Activated T-cell treated with anti-CD3 and anti-CD28 coated beads, Interleukin-2, amount 50 U/mL, for 72 hours (primary cell): ENCODE measurements at regions not wholly inside any gene's neighbourhood (a gene's known extent, or its start where the extent isn't known, plus 50 kb on each side); places are given as distances from the start of the nearest gene placed in this dataset.
"Not testable (repeated sequence)": the region's sequence is repeated elsewhere in the genome, so short reads cannot be mapped to it uniquely, and the experiment has no call there.

ENCODE experiments used
- ATAC-seq, 2 donors: fragments of 150-1000 bp; cut with Tn5 transposase; replicated peaks in 1 of 2; 2 replicates each; pipeline ENCODE4 v1.10.0; 2021; ENCODE audit warnings: moderate library complexity in 2 of 2, mild to moderate bottlenecking in 1 of 2
- DNase-seq, 2 donors: peaks; one replicate each; pipeline ENCODE4 v3.0.0; 2021 to 2022; ENCODE audit warnings: mixed read lengths in 1 of 2
- H3K27ac Mint-ChIP-seq: one replicate; pipeline ENCODE4 v1.8.0; 2022; ENCODE audit warnings: mild to moderate bottlenecking, moderate library complexity, mixed read lengths
- H3K27me3 Mint-ChIP-seq: one replicate; pipeline ENCODE4 v1.8.0; 2022; ENCODE audit warnings: low read depth, mixed read lengths
- H3K36me3 Mint-ChIP-seq, 2 donors: one replicate each; pipeline ENCODE4 v1.8.0; 2022; ENCODE audit warnings: mixed read lengths in 2 of 2, mild to moderate bottlenecking in 1 of 2; ENCODE audit not compliant: insufficient read depth in 2 of 2
- H3K4me1 Mint-ChIP-seq: one replicate; pipeline ENCODE4 v1.8.0; 2022; ENCODE audit warnings: low read depth, mixed read lengths
- H3K4me3 Mint-ChIP-seq, 2 donors: one replicate each; pipeline ENCODE4 v1.8.0; 2022; ENCODE audit warnings: mild to moderate bottlenecking in 2 of 2, mixed read lengths in 2 of 2, moderate library complexity in 2 of 2
- H3K9me3 Mint-ChIP-seq, 2 donors: one replicate each; pipeline ENCODE4 v1.8.0; 2022; ENCODE audit warnings: mixed read lengths in 2 of 2

DNA sequence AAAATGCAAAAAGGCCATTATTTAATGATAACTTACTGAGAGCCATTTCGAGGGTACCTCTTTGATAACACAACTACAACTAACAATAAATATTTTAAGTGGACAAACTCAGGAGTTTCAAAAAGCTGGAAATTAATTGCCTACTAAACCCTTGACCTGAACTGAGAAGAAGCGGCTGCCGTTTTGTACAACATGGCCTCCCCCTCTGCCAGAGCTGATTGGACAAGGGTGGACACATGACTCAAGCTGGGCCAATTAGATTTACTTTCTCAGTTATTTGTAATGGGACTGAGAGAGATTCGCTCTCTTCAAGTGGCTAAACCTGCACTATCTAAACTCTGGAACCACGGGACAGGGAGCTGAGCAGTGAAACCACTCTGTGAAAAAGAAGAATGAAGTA, 135.9 kb upstream of the SERPINE2 start:
- no peak for ATAC-seq
- no peaks in the 10 kb centered on the region for H3K36me3 Mint-ChIP-seq
- no peak overlapping the region for H3K27ac Mint-ChIP-seq
- no peak for DNase-seq
- peaks cover 7% of the 10 kb centered on the region for H3K27me3 Mint-ChIP-seq
- H3K9me3 Mint-ChIP-seq: no peaks in the 10 kb centered on the region
- H3K4me1 Mint-ChIP-seq: no peaks in the 10 kb centered on the region
- H3K4me3 Mint-ChIP-seq: no peak overlapping the region

DNA sequence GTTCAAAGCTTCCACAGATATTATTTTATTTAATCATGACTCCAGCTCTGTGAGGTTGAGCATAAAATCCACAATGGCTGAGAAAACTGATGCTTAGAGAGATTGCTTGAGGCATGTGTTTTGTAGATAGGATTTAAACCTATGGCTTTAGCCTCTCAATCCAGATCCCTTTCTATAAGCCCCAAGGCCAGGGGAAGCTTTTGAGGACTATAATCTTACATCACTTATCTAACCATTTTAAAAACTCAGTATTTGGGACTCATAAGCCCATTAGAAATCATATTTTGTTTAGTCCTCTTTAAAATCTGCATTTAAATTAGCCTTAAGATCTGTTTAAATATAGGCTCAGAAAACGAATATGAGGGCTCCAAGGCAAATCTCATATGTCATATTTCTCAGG, 135.4 kb upstream of the SERPINE2 start:
- Mint-ChIP-seq H3K4me3 (no peak overlapping the region), H3K27ac (no peak overlapping the region), H3K27me3 (peaks cover 2% of the 10 kb centered on the region), H3K4me1 (no peaks in the 10 kb centered on the region), H3K36me3 (no peaks in the 10 kb centered on the region), H3K9me3 (no peaks in the 10 kb centered on the region)
- DNase-seq: no peak
- no peak for ATAC-seq

DNA sequence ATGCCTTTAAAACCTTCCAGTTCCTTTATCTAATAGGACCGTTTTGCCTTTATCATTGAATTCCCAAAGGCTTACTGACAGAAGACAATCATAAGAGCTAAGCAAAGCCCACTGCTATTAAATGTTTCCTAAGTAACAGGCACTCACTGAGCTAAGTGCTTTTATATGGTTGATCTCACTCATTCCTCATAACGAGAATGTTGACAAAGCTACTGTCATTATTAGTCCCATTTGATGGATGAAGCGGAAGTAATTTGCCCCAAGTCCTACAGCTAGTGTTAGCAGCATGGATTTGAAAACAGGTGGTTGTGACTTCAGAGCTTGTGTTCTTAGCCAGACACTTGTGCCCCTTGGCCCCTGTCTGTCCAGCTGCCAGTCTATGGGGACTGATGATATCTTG, 134.8 kb upstream of the SERPINE2 start:
- DNase-seq (no peak), ATAC-seq (no peak)
- Mint-ChIP-seq H3K36me3 (no peaks in the 10 kb centered on the region), H3K4me1 (no peaks in the 10 kb centered on the region), H3K9me3 (no peaks in the 10 kb centered on the region), H3K27ac (no peak overlapping the region), H3K27me3 (no peaks in the 10 kb centered on the region), H3K4me3 (no peak overlapping the region)

DNA sequence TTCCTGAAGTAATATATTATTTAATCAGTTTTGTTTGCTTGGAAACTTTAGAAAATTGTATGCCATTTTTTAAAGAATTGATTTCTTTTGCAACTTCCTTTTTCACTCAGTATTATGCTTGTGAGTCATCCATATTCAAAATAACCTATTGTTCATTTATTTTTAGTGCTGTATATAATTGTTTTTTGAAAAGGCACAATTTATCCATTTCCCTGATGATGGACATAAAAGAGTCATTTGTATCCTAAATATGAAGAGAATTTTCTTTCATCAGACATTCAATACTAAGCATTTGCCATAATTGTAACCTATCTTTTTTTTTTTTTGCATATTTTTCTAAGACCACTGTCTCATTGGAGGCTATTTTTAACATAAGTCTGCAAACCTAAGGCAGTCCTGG, 134.1 kb upstream of the SERPINE2 start:
- DNase-seq (no peak), ATAC-seq (no peak)
- H3K27ac Mint-ChIP-seq: no peak overlapping the region
- H3K36me3 Mint-ChIP-seq: no peaks in the 10 kb centered on the region
- H3K9me3 Mint-ChIP-seq: no peaks in the 10 kb centered on the region
- no peaks in the 10 kb centered on the region for H3K4me1 Mint-ChIP-seq
- H3K27me3 Mint-ChIP-seq: peaks cover under 1% of the 10 kb centered on the region
- H3K4me3 Mint-ChIP-seq: no peak overlapping the region

DNA sequence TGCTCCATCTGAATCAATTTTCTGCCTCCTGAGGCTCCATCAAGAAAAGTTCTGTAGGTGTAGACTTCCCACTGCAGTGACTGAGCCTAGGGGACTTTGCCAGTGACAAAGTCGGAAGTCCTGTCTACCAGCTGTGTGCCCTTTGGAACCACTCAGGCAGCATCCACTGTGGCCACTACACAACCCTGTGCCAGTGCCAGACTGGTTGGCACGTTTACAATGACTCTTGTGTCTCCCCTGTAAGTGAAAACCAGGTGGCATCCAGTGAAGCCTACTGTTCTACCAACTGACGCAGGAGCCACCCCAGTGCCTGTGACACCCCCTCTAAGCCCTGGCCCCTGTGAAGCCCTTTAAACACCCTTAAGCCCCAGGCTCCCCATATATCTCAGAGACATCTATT, 132.1 kb upstream of the SERPINE2 start:
- DNase-seq (no peak), ATAC-seq (no peak)
- Mint-ChIP-seq H3K9me3 (peaks cover 0 to 1% of the 10 kb centered on the region in 2 donors), H3K27me3 (peaks cover 6% of the 10 kb centered on the region), H3K4me3 (no peak overlapping the region), H3K36me3 (no peaks in the 10 kb centered on the region), H3K4me1 (no peaks in the 10 kb centered on the region), H3K27ac (no peak overlapping the region)

DNA sequence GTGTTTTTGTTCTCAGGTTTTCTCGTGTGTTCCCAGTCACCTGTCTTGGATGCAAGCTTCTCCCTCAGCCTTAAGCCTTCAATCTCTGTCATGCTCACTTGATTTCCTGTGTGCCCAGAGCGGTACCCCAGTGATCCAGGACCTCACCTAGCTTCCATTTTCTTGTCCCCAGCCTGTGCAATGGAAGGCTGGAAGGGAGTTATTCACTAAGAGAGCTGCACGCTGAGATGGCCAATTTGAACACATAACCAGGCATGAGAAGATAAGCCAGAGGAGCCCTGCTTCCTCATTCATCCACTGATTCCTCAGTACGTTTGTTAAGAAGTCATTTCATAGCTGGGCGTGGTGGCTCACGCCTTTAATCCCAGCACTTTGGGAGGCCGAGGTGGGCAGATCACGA, 130.8 kb upstream of the SERPINE2 start:
- H3K4me1 Mint-ChIP-seq: no peaks in the 10 kb centered on the region
- H3K9me3 Mint-ChIP-seq: peaks cover 0 to 1% of the 10 kb centered on the region in 2 donors
- no peaks in the 10 kb centered on the region for H3K36me3 Mint-ChIP-seq
- H3K27ac Mint-ChIP-seq: no peak overlapping the region
- no peak for ATAC-seq
- DNase-seq: no peak
- H3K27me3 Mint-ChIP-seq: peaks cover 10% of the 10 kb centered on the region
- H3K4me3 Mint-ChIP-seq: no peak overlapping the region

DNA sequence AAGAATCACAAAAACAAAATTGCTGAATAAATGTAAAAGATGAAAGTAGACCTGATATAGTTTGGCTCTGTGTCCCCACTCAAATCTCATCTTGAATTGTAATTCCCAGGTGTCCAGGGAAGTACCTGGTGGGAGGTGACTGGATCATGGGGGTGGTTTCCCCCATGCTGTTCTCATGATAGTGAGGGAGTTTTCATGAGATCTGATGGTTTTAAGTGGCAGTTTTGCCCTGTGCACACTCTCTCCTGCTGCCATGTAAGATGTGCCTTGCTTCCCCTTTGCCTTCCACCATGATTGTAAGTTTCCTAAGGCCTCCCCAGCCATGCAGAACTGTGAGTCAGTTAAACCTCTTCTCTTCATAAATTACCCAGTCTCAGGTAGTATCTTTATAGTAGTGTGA, 128.7 kb upstream of the SERPINE2 start:
- not testable (repeated sequence) for H3K4me1 Mint-ChIP-seq, H3K36me3 Mint-ChIP-seq, H3K9me3 Mint-ChIP-seq, ATAC-seq, DNase-seq, H3K4me3 Mint-ChIP-seq
- Mint-ChIP-seq H3K27ac (peak overlapping the region; percentile 29), H3K27me3 (peaks cover 20% of the 10 kb centered on the region)

DNA sequence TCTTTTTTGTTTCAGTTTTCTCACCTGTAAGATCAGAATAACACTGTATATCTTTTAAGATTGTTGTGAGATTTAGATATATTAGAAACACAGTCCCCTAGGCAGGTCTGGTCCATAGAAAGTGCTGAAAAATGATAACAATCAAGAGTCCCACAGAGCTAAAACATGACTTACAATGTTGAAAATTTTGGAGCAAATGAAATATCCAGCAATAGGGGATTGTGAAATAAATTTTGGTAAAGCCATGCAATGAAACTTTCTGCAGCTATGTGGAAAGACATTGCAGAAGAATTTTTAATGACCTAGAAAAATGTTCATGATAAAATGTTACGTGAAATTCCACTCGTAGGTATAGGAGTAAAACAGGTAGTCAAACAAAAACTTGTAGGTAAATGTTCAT, 127.6 kb upstream of the SERPINE2 start:
- Mint-ChIP-seq H3K4me1 (no peaks in the 10 kb centered on the region), H3K9me3 (peaks cover 1% of the 10 kb centered on the region in 2 donors), H3K27ac (no peak overlapping the region), H3K36me3 (no peaks in the 10 kb centered on the region), H3K4me3 (no peak overlapping the region), H3K27me3 (peaks cover 20% of the 10 kb centered on the region)
- no peak for ATAC-seq
- DNase-seq: no peak

DNA sequence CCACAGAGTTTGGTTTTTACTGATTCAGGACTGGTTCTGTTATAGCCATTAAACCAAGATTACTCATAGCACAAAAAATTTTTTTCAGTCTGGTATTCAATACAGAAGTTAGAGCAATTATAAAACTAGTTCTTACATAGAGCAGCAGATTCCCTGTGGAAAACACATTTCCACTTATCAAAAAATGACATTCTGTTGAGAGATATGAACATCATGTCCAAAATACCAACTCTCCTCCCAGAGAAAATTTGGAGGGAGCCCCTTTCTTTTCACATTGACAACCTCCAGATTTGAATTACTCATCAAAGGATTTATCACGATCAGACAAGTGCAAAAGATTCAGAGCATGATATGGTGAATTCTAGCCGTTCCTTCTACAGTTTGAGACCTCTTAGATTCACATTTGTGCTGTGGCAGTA, 126.8 kb upstream of the SERPINE2 start:
- H3K4me1 Mint-ChIP-seq: no peaks in the 10 kb centered on the region
- H3K27me3 Mint-ChIP-seq: peaks cover 20% of the 10 kb centered on the region
- no peak overlapping the region for H3K4me3 Mint-ChIP-seq
- peaks cover 1% of the 10 kb centered on the region in 2 donors for H3K9me3 Mint-ChIP-seq
- H3K36me3 Mint-ChIP-seq: no peaks in the 10 kb centered on the region
- no peak overlapping the region for H3K27ac Mint-ChIP-seq
- ATAC-seq (no peak), DNase-seq (no peak)

DNA sequence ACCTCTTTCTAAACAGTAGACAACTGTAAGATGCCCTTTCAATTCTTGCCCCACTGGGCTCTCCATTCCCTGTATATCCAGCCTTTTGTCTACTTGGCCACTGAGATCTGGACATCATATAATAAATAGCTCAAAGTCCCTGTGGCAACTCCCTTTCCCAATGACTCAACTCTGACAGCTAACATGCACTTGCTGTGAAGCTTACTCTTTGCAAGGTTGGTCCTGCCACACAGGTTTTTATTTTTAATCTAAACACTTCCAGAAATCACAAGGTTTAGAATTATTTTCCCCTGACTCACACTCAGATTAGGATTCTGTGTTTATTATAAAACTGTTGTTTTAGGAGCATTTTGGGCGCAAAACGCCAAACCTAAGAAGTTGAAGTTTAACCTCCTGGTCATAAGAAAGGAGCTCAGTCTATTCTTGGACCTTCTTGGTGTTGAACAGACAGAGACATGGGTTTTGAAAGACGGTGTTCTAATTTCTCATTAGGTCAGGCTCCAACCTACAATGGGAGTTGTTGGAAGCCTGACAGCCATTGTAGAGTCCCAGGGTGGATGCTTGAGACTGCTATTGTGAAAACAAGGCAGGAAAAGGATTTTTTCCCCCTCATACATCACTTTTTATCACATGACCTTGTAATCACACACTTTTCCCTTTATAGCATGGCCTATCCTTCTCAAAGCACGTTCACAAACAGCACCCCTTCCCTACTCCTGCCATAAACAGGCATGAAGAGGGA, 124.7 kb upstream of the SERPINE2 start:
- no peak for DNase-seq
- Mint-ChIP-seq H3K9me3 (peaks cover 1% of the 10 kb centered on the region in 2 donors), H3K4me1 (no peaks in the 10 kb centered on the region), H3K27ac (no peak overlapping the region), H3K36me3 (no peaks in the 10 kb centered on the region), H3K4me3 (no peak overlapping the region), H3K27me3 (peaks cover 30% of the 10 kb centered on the region)
- ATAC-seq: no peak

DNA sequence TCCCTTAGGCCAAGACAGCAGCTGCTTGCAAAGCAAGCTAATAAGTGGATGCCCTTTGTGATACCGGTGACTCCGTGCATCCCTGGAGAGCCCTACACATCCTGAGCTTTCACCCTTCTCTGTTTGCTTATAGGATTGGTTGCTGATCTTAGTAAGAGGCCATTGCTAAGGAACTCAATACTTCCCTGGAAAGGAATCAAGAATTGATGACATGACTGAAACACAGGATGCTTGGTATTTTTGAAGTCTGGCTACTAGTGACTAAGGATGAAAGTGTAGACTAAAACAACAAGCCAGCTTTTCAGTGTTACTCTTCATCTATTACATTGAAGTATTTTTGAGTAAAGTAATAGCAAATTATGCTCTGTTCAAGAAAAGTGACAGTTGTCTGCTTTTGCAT, 123.0 kb upstream of the SERPINE2 start:
- no peaks in the 10 kb centered on the region for H3K4me1 Mint-ChIP-seq
- H3K4me3 Mint-ChIP-seq: no peak overlapping the region
- peaks cover 25% of the 10 kb centered on the region for H3K27me3 Mint-ChIP-seq
- no peak overlapping the region for H3K27ac Mint-ChIP-seq
- no peak for ATAC-seq
- DNase-seq: no peak
- H3K36me3 Mint-ChIP-seq: no peaks in the 10 kb centered on the region
- peaks cover 0 to 1% of the 10 kb centered on the region in 2 donors for H3K9me3 Mint-ChIP-seq

DNA sequence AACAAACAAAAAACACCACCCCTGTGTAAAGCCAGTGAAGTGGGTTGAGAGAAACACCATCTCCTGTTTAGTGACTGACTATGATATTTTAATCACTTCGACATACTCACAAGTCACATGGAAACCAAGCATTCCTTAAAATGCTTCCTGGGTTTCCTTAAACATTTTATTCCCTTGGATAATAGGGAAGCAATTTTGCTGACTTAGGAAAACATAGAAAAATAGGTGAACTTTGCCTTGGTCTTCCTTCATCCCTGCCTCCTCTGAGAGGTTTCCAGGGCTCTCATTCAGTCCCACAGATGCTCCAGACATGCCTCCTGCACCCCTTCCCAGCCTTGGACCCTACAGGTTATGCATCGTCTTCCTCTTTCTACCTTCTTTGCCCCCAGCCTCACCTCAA, 122.6 kb upstream of the SERPINE2 start:
- H3K27me3 Mint-ChIP-seq: peaks cover 25% of the 10 kb centered on the region

DNA sequence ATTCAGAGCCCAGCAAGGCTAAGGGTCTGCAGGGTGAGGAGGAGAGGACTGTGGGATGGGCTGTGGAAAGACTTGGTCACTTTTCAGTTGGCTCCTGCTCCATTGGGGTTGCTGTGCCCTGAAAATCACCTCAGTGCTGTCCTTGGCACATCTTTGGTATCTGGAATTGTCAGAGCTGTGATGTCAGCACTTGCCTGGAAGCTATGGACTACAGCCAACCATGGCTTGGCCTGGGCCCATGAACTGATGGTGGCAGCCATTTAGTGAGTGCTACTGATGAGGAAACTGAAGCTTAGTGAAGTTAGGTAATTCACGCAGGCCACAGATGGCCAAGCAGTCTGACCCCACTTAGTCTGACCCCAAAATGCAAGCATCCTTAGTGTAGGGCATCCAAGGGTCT, 121.8 kb upstream of the SERPINE2 start:
- Mint-ChIP-seq H3K36me3 (no peaks in the 10 kb centered on the region), H3K4me1 (no peaks in the 10 kb centered on the region), H3K4me3 (no peak overlapping the region), H3K27me3 (peaks cover 25% of the 10 kb centered on the region), H3K9me3 (peaks cover 0 to 1% of the 10 kb centered on the region in 2 donors), H3K27ac (no peak overlapping the region)
- no peak for DNase-seq
- ATAC-seq: no peak

More for the DNA sequence above, 122.6 kb upstream of the SERPINE2 start:
- DNase-seq (no peak), ATAC-seq (no peak)
- Mint-ChIP-seq H3K4me1 (no peaks in the 10 kb centered on the region), H3K4me3 (no peak overlapping the region), H3K9me3 (peaks cover 0 to 1% of the 10 kb centered on the region in 2 donors), H3K36me3 (no peaks in the 10 kb centered on the region), H3K27ac (no peak overlapping the region)

DNA sequence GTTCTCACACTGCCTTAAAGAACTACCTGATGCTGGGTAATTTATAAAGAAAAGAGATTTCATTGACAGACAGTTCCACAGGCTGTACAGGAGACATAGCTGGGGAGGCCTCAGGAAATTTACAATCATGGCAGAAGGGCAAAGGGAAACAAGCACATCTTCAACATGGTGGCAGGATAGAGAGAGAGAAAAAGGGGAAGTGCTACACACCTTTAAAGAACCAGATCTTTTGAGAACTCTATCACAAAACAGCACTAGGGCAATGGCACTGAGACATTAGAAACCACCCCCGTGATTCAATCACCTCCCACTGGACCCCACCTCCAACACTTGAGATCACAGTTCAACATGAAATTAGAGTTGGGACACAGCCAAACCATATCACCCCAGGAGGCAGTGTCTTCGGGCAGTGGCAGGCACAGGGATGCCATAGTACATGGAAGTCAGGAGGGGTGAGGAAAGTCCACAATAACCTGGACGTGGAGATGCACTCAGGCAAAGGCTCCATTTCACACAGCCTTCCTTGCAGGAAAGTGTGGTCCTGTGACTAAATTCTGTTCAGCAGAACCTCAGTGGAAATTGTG, 120.4 kb upstream of the SERPINE2 start:
- H3K4me1 Mint-ChIP-seq: no peaks in the 10 kb centered on the region
- ATAC-seq: no peak
- no peak overlapping the region for H3K27ac Mint-ChIP-seq
- DNase-seq: no peak
- peaks cover 17% of the 10 kb centered on the region for H3K27me3 Mint-ChIP-seq
- no peaks in the 10 kb centered on the region for H3K36me3 Mint-ChIP-seq
- peaks cover 0 to 1% of the 10 kb centered on the region in 2 donors for H3K9me3 Mint-ChIP-seq
- no peak overlapping the region for H3K4me3 Mint-ChIP-seq
